T-cell (primary cell): ENCODE measurements at regions not wholly inside any gene's neighbourhood (a gene's known extent, or its start where the extent isn't known, plus 50 kb on each side); places are given as distances from the start of the nearest gene placed in this dataset.

Source experiments
- ATAC-seq, 4 experiments: fragments of 200-7000 bp in 3 of 4; fragments of 150-1000 bp in 1 of 4; cut with Tn5 transposase; replicated peaks in 1 of 4; 1 replicate in 3 of 4; 2 replicates in 1 of 4; pipeline ENCODE4 v1.10.0; 2021; ENCODE audit warnings: moderate library complexity in 3 of 4, mild to moderate bottlenecking in 2 of 4, moderate number of reproducible peaks in 1 of 4
- CTCF ChIA-PET, 2 donors: fragments of 300-600 bp; sonication (Branson Sonifier 250); formaldehyde crosslinking; loops; one replicate each; lab custom pipeline; 2022; ENCODE audit warnings: antibody characterized with exemption in 2 of 2; lab: Charles Lee
- POLR2A ChIA-PET, 2 donors: fragments of 300-600 bp; sonication (Branson Sonifier 250); formaldehyde crosslinking; loops; one replicate each; lab custom pipeline; 2022; ENCODE audit warnings: antibody characterized with exemption in 2 of 2; lab: Charles Lee
- DNase-seq, 35 experiments: peaks; one replicate each; pipeline versions ENCODE4 v3.0.0 to v3.0.0-alpha.2; 2013 to 2023
- H3K27ac ChIP-seq: one replicate; pipeline ENCODE4 v1.5.1; 2013; ENCODE audit warnings: low read length
- H3K27me3 ChIP-seq, 2 experiments: replicated peaks in 1 of 2; 1 replicate in 1 of 2; 2 replicates in 1 of 2; pipeline versions ENCODE4 v1.6.1 to v1.7.0; 2013; ENCODE audit warnings: low read length in 1 of 2, mixed read lengths in 1 of 2; ENCODE audit not compliant: control insufficient read depth in 2 of 2, insufficient read depth in 2 of 2; ENCODE audit errors: extremely low read depth in 1 of 2
- H3K36me3 ChIP-seq, 2 donors: 1 replicate in 1 of 2; 2 replicates in 1 of 2; pipeline versions ENCODE4 v1.6.1 to v1.7.0; 2013; ENCODE audit warnings: low read length in 1 of 2; ENCODE audit not compliant: control insufficient read depth in 2 of 2, insufficient read depth in 1 of 2; ENCODE audit errors: extremely low read depth in 1 of 2
- H3K4me1 ChIP-seq, 2 experiments: 1 replicate in 1 of 2; 2 replicates in 1 of 2; pipeline versions ENCODE4 v1.6.1 to v1.7.0; 2013; ENCODE audit warnings: low read length in 2 of 2, mixed read lengths in 1 of 2; ENCODE audit not compliant: insufficient read depth in 2 of 2, control insufficient read depth in 1 of 2; ENCODE audit errors: extremely low read depth in 1 of 2
- H3K4me3 ChIP-seq, 2 donors: 1 replicate in 1 of 2; 2 replicates in 1 of 2; pipeline versions ENCODE4 v1.5.1 to v1.7.0; 2013; ENCODE audit warnings: mild to moderate bottlenecking in 2 of 2, low read length in 1 of 2, moderate library complexity in 1 of 2; ENCODE audit not compliant: control insufficient read depth in 1 of 2; ENCODE audit errors: extremely low read depth in 1 of 2
- H3K9me3 ChIP-seq: 2 replicates; pipeline ENCODE4 v1.7.0; 2013
- H3K27ac Mint-ChIP-seq, 2 donors: one replicate each; pipeline ENCODE4 v1.8.0; 2020 to 2021; ENCODE audit warnings: mild to moderate bottlenecking in 2 of 2, mixed read lengths in 2 of 2
- H3K27me3 Mint-ChIP-seq, 2 donors: one replicate each; pipeline ENCODE4 v1.8.0; 2021 to 2022; ENCODE audit warnings: mixed read lengths in 2 of 2
- H3K36me3 Mint-ChIP-seq: one replicate; pipeline ENCODE4 v1.8.0; 2021; ENCODE audit warnings: mixed read lengths
- H3K4me1 Mint-ChIP-seq, 3 donors: one replicate each; pipeline ENCODE4 v1.8.0; 2020 to 2022; ENCODE audit warnings: mixed read lengths in 3 of 3, mild to moderate bottlenecking in 1 of 3
- H3K4me3 Mint-ChIP-seq, 3 donors: one replicate each; pipeline ENCODE4 v1.8.0; 2020 to 2022; ENCODE audit warnings: mild to moderate bottlenecking in 3 of 3, mixed read lengths in 3 of 3, moderate library complexity in 3 of 3
- H3K9me3 Mint-ChIP-seq, 3 donors: one replicate each; pipeline ENCODE4 v1.8.0; 2020 to 2022; ENCODE audit warnings: mixed read lengths in 3 of 3
- WGBS: methylation state at CpG from one replicate; pipeline ENCODE4 v1.1.5; 2013; ENCODE audit warnings: missing lambda C conversion rate; ENCODE audit not compliant: insufficient coverage; 5-methylcytosine and 5-hydroxymethylcytosine counted together

- WGBS: 38% methylated on average over 1 of the region's 2 CpGs
- no peak overlapping the region for H3K27ac Mint-ChIP-seq
- Histone ChIP-seq H3K27me3 (no peaks in the 10 kb centered on the region), H3K9me3 (no peaks in the 10 kb centered on the region), H3K27ac (no peak overlapping the region), H3K4me1 (no peaks in the 10 kb centered on the region), H3K36me3 (no peaks in the 10 kb centered on the region), H3K4me3 (no peak overlapping the region)
- H3K4me3 Mint-ChIP-seq: no peak overlapping the region
- H3K27me3 Mint-ChIP-seq: no peaks in the 10 kb centered on the region
- H3K36me3 Mint-ChIP-seq: no peaks in the 10 kb centered on the region
- H3K9me3 Mint-ChIP-seq: no peaks in the 10 kb centered on the region
- ChIA-PET POLR2A (no interaction called here), CTCF (no interaction called here)
- ATAC-seq: no peak
- no peak for DNase-seq
- no peaks in the 10 kb centered on the region for H3K4me1 Mint-ChIP-seq
Measured at GRCh38 chr3:174413062-174413912, 445.8 kb upstream of the NAALADL2 start.

GRCh38 chr3:174414902-174415301 lies 444.2 kb upstream of the NAALADL2 start:
- Mint-ChIP-seq H3K9me3 (peaks cover 0 to 3% (median 0%) of the 10 kb centered on the region in 3 donors), H3K36me3 (no peaks in the 10 kb centered on the region), H3K27me3 (no peaks in the 10 kb centered on the region), H3K4me3 (no peak overlapping the region), H3K27ac (no peak overlapping the region), H3K4me1 (no peaks in the 10 kb centered on the region)
- POLR2A ChIA-PET: no interaction called here
- H3K4me3 ChIP-seq: no peak overlapping the region
- WGBS: 60% methylated on average over 1 of the region's 1 CpG
- H3K9me3 ChIP-seq: no peaks in the 10 kb centered on the region
- H3K27ac ChIP-seq: no peak overlapping the region
- DNase-seq (no peak), ATAC-seq (no peak)
- no peaks in the 10 kb centered on the region for H3K36me3 ChIP-seq
- no peaks in the 10 kb centered on the region for H3K4me1 ChIP-seq
- CTCF ChIA-PET: no interaction called here
- no peaks in the 10 kb centered on the region for H3K27me3 ChIP-seq

- Histone ChIP-seq H3K27ac (no peak overlapping the region), H3K36me3 (no peaks in the 10 kb centered on the region), H3K4me3 (no peak overlapping the region), H3K4me1 (no peaks in the 10 kb centered on the region), H3K9me3 (no peaks in the 10 kb centered on the region), H3K27me3 (no peaks in the 10 kb centered on the region)
- no peaks in the 10 kb centered on the region for H3K36me3 Mint-ChIP-seq
- H3K27me3 Mint-ChIP-seq: no peaks in the 10 kb centered on the region
- ChIA-PET POLR2A (no interaction called here), CTCF (no interaction called here)
- WGBS: no CpG with 5 or more reads among the region's 4 CpGs
- peaks cover 0 to 4% (median 3%) of the 10 kb centered on the region in 3 donors for H3K9me3 Mint-ChIP-seq
- H3K4me3 Mint-ChIP-seq: no peak overlapping the region
- H3K4me1 Mint-ChIP-seq: no peaks in the 10 kb centered on the region
- ATAC-seq (no peak), DNase-seq (no peak)
- H3K27ac Mint-ChIP-seq: no peak overlapping the region
Measured at GRCh38 chr3:174417573-174417972, 441.6 kb upstream of the NAALADL2 start.

GRCh38 chr3:174419216-174419615 lies 439.9 kb upstream of the NAALADL2 start:
- H3K9me3 Mint-ChIP-seq: peaks cover 0 to 4% (median 3%) of the 10 kb centered on the region in 3 donors
- WGBS: no CpG with 5 or more reads among the region's 1 CpG
- no peaks in the 10 kb centered on the region for H3K27me3 Mint-ChIP-seq
- no peak for DNase-seq
- Histone ChIP-seq H3K4me1 (no peaks in the 10 kb centered on the region), H3K4me3 (no peak overlapping the region), H3K9me3 (no peaks in the 10 kb centered on the region), H3K27ac (no peak overlapping the region), H3K36me3 (no peaks in the 10 kb centered on the region), H3K27me3 (no peaks in the 10 kb centered on the region)
- POLR2A ChIA-PET: no interaction called here
- no peaks in the 10 kb centered on the region for H3K36me3 Mint-ChIP-seq
- H3K4me3 Mint-ChIP-seq: no peak overlapping the region
- no peak overlapping the region for H3K27ac Mint-ChIP-seq
- no peak for ATAC-seq
- H3K4me1 Mint-ChIP-seq: no peaks in the 10 kb centered on the region
- CTCF ChIA-PET: no interaction called here

DNA sequence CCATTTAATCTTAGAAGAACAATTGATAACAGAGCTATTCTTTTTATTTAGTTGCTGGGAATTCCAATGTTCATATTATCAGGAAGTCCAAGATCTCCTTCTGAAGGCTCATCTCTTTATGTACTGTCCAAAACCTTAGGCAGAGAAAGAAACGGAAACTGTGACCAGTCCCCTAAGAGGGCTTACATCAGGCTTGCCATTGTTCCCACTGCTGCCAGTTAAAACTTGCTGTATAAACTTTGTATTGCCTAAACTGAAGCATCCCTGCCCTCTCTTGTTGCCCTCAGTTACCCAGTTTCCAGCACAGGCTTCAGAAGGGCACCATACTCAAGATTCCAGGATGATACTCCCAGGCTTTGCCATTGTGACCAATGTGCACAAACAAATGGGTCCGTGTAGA lies 435.2 kb upstream of the NAALADL2 start:
- CTCF ChIA-PET: no interaction called here
- Mint-ChIP-seq H3K27me3 (no peaks in the 10 kb centered on the region), H3K36me3 (no peaks in the 10 kb centered on the region), H3K27ac (no peak overlapping the region), H3K9me3 (peaks cover 0 to 8% (median 0%) of the 10 kb centered on the region in 3 donors), H3K4me1 (no peaks in the 10 kb centered on the region), H3K4me3 (no peak overlapping the region)
- Histone ChIP-seq H3K27me3 (no peaks in the 10 kb centered on the region), H3K27ac (no peak overlapping the region), H3K36me3 (no peaks in the 10 kb centered on the region), H3K4me3 (no peak overlapping the region), H3K9me3 (no peaks in the 10 kb centered on the region), H3K4me1 (no peaks in the 10 kb centered on the region)
- WGBS: 100% methylated on average over 1 of the region's 2 CpGs
- no peak for ATAC-seq
- no peak for DNase-seq
- POLR2A ChIA-PET: no interaction called here

- Histone ChIP-seq H3K27ac (no peak overlapping the region), H3K4me1 (no peaks in the 10 kb centered on the region), H3K36me3 (no peaks in the 10 kb centered on the region), H3K27me3 (no peaks in the 10 kb centered on the region), H3K9me3 (no peaks in the 10 kb centered on the region), H3K4me3 (no peak overlapping the region)
- no peak overlapping the region for H3K4me3 Mint-ChIP-seq
- H3K27ac Mint-ChIP-seq: no peak overlapping the region
- no peaks in the 10 kb centered on the region for H3K27me3 Mint-ChIP-seq
- POLR2A ChIA-PET: no interaction called here
- ATAC-seq (no peak), DNase-seq (no peak)
- CTCF ChIA-PET: no interaction called here
- WGBS: 100% methylated on average over 1 of the region's 1 CpG
- no peaks in the 10 kb centered on the region for H3K36me3 Mint-ChIP-seq
- no peaks in the 10 kb centered on the region for H3K4me1 Mint-ChIP-seq
- peaks cover 0 to 8% (median 0%) of the 10 kb centered on the region in 3 donors for H3K9me3 Mint-ChIP-seq
Measured at GRCh38 chr3:174424656-174425055, 434.5 kb upstream of the NAALADL2 start.
